ENCODE measurements at regions not wholly inside any gene's neighbourhood (a gene's known extent, or its start where the extent isn't known, plus 50 kb on each side); places are given as distances from the start of the nearest gene placed in this dataset.

- no peak for TF ChIP-seq SP1 (IDR thresholded peaks at IDR 0.05)
- no peak for TF ChIP-seq FOXA2 (IDR thresholded peaks at IDR 0.05)
- no peak for TF ChIP-seq CTCF (IDR thresholded peaks at IDR 0.05; ENCODE audit: low read depth, low read length, missing input control)
- no peak for TF ChIP-seq MAX (IDR thresholded peaks at IDR 0.05)
- no peak for TF ChIP-seq FOXA1 (IDR thresholded peaks at IDR 0.05)
- TF ChIP-seq TAF1 (conservative IDR thresholded peaks at IDR 0.05) = no peak
- no peak for TF ChIP-seq ZBTB33 (IDR thresholded peaks at IDR 0.05)
- TF ChIP-seq GABPA (IDR thresholded peaks at IDR 0.05 in 1 of 2, conservative IDR thresholded peaks at IDR 0.05 in 1 of 2) = no peak
- no peak for TF ChIP-seq JUND (IDR thresholded peaks at IDR 0.05)
- no peak for TF ChIP-seq ATF3 (IDR thresholded peaks at IDR 0.05)
- TF ChIP-seq HNF4A (conservative IDR thresholded peaks at IDR 0.05) = no peak
- no peak for TF ChIP-seq REST (IDR thresholded peaks at IDR 0.05)
- TF ChIP-seq RAD21 (IDR thresholded peaks at IDR 0.05) = no peak
- no peak for TF ChIP-seq NR2F2 (IDR thresholded peaks at IDR 0.05)
- no peak for TF ChIP-seq YY1 (IDR thresholded peaks at IDR 0.05)
- no peak for TF ChIP-seq EGR1 (IDR thresholded peaks at IDR 0.05; ENCODE audit: low read depth in 2 of 2)
- no peak for TF ChIP-seq HNF4G (IDR thresholded peaks at IDR 0.05)
- Histone ChIP-seq H3K36me3 (ENCODE audit: control insufficient read depth in 4 of 4, insufficient read depth in 3 of 4, low read depth in 1 of 4, low read length in 3 of 4) (no peaks in the 10 kb centered on the region), H3K4me1 (ENCODE audit: control insufficient read depth in 4 of 4, insufficient read depth in 4 of 4, low read length in 3 of 4) (no peaks in the 10 kb centered on the region), H3K27ac (ENCODE audit: low read depth in 1 of 2, low read length in 2 of 2) (no peak overlapping the region), H3K4me3 (ENCODE audit: low read depth in 1 of 3, low read length in 3 of 3) (no peak overlapping the region), H3K27me3 (ENCODE audit: control insufficient read depth in 4 of 4, insufficient read depth in 4 of 4, low read length in 3 of 4) (no peaks in the 10 kb centered on the region), H3K9ac (ENCODE audit: low read depth in 1 of 2, low read length in 2 of 2) (no peak overlapping the region), H3K9me3 (ENCODE audit: control insufficient read depth in 4 of 4, low read length in 3 of 4) (no peaks in the 10 kb centered on the region)
- 88% methylated on average over 5 of the region's 5 CpGs for WGBS
- DNase-seq (ENCODE audit: low spot score) = no peak
Measured at GRCh38 chr15:60110909-60111308, 106.8 kb downstream of the FOXB1 start.
